ENCODE measurements at regions not wholly inside any gene's neighbourhood (a gene's known extent, or its start where the extent isn't known, plus 50 kb on each side); places are given as distances from the start of the nearest gene placed in this dataset.

DNA sequence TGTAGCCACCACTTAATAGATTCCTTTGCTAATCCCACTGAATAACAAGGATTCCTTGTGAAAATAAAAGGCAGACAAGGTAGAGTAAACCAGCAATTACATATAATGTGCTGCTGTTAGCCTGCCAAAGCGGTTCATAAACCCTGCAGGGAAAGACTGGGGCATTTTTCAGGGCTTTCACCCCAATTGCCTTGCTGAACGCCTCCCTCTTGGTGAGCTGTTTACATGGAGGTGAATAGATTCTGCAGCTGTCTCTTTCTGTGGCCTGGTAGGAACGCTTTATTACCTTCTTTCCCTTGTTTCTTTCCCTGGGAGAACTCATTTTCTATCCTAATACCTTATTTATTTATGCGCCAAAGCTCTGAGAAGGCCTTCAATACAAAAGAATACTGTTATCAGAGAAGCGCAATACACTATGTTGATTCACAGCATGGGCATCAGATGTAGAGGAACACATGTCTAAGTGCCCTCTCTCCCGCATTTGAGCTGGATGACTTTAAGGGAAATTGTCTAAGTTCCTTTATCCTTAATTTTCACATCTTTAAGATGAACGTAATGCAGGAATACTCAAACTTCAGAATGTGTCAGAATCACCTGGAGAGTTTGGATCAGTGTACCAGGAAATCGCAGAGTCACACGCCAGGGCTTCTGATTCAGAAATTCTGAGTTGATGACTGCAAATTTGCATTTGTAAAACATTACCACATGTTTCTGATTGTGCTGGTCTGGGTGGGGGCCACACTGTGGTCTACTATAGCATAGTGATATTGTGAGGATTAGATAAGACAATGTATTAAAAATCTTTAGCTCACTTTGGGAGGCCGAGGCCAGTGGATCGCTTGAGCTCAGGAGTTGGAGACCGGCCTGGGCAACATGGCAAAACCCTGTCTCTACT lies 1203.8 kb downstream of the SORCS3 start:
- H3K27ac Mint-ChIP-seq, result no peak overlapping the region
- CTCF ChIA-PET, result no interaction called here

DNA sequence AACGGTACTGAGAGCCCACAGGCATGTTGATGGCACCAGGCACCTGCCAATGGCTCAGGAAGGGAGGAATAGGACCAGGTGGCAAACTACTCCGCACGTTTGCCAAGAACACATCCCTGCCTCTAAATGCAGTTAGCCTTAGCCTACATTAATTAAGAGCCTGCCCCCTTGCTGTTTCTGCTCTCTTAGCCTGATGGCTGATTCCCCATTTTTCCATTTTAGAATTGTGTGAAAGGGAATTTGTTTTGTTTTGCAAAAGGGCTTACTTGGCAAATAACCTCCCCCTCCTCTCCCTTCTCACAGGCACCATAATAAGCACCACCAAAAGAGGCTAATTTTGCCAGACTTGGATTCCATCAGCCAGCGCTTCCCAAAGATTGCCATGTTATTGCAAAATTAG lies 1203.2 kb downstream of the SORCS3 start:
- Histone ChIP-seq H3K27me3 (ENCODE audit: control insufficient read depth in 1 of 2, insufficient read depth in 2 of 2, low read length in 2 of 2) (no peaks in the 10 kb centered on the region), H3K36me3 (ENCODE audit: insufficient read depth, low read length) (no peaks in the 10 kb centered on the region), H3K4me3 (ENCODE audit: low read length) (no peak overlapping the region), H3K4me1 (ENCODE audit: insufficient read depth, low read length) (peaks cover 5% of the 10 kb centered on the region), H3K9me3 (ENCODE audit: control insufficient read depth in 1 of 2, insufficient read depth in 1 of 2, low read length in 2 of 2) (peaks cover 0 to 2% of the 10 kb centered on the region in 2 experiments), H3K27ac (ENCODE audit: low read depth in 1 of 2, low read length in 2 of 2) (no peak overlapping the region)
- H3K9me3 Mint-ChIP-seq, result peaks cover 5% of the 10 kb centered on the region
- peaks cover 31% of the 10 kb centered on the region for H3K4me1 Mint-ChIP-seq (ENCODE audit: low read depth)
- H3K36me3 Mint-ChIP-seq (ENCODE audit: low read depth), result no peaks in the 10 kb centered on the region
- CTCF ChIA-PET, result no interaction called here
- H3K27ac Mint-ChIP-seq, result no peak overlapping the region
- ATAC-seq (ENCODE audit: poor library complexity) (no peak), DNase-seq (no peak)
- no peaks in the 10 kb centered on the region for H3K27me3 Mint-ChIP-seq
- TF ChIP-seq, protein P1, sequence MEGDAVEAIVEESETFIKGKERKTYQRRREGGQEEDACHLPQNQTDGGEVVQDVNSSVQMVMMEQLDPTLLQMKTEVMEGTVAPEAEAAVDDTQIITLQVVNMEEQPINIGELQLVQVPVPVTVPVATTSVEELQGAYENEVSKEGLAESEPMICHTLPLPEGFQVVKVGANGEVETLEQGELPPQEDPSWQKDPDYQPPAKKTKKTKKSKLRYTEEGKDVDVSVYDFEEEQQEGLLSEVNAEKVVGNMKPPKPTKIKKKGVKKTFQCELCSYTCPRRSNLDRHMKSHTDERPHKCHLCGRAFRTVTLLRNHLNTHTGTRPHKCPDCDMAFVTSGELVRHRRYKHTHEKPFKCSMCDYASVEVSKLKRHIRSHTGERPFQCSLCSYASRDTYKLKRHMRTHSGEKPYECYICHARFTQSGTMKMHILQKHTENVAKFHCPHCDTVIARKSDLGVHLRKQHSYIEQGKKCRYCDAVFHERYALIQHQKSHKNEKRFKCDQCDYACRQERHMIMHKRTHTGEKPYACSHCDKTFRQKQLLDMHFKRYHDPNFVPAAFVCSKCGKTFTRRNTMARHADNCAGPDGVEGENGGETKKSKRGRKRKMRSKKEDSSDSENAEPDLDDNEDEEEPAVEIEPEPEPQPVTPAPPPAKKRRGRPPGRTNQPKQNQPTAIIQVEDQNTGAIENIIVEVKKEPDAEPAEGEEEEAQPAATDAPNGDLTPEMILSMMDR (IDR thresholded peaks at IDR 0.05), result no peak
- no peak overlapping the region for H3K4me3 Mint-ChIP-seq
- intact Hi-C loops (cut with DNase I, micrococcal nuclease), result no loop called here
- POLR2A ChIA-PET, result no interaction called here

More for the DNA sequence above, 1203.8 kb downstream of the SORCS3 start:
- Histone ChIP-seq H3K27ac (ENCODE audit: low read depth in 1 of 2, low read length in 2 of 2) (no peak overlapping the region), H3K27me3 (ENCODE audit: control insufficient read depth in 1 of 2, insufficient read depth in 2 of 2, low read length in 2 of 2) (no peaks in the 10 kb centered on the region), H3K36me3 (ENCODE audit: insufficient read depth, low read length) (no peaks in the 10 kb centered on the region), H3K4me1 (ENCODE audit: insufficient read depth, low read length) (peaks cover 5% of the 10 kb centered on the region), H3K9me3 (ENCODE audit: control insufficient read depth in 1 of 2, insufficient read depth in 1 of 2, low read length in 2 of 2) (peaks cover 0 to 7% of the 10 kb centered on the region in 2 experiments), H3K4me3 (ENCODE audit: low read length) (no peak overlapping the region)
- Mint-ChIP-seq H3K4me3 (no peak overlapping the region), H3K27me3 (no peaks in the 10 kb centered on the region), H3K9me3 (peaks cover 5% of the 10 kb centered on the region), H3K4me1 (ENCODE audit: low read depth) (peaks cover 30% of the 10 kb centered on the region), H3K36me3 (ENCODE audit: low read depth) (no peaks in the 10 kb centered on the region)
- intact Hi-C loops (cut with DNase I, micrococcal nuclease), result no loop called here
- DNase-seq, result no peak
- no peak for ATAC-seq (ENCODE audit: poor library complexity)
- TF ChIP-seq, protein P1 (IDR thresholded peaks at IDR 0.05), result no peak
- POLR2A ChIA-PET, result no interaction called here

DNA sequence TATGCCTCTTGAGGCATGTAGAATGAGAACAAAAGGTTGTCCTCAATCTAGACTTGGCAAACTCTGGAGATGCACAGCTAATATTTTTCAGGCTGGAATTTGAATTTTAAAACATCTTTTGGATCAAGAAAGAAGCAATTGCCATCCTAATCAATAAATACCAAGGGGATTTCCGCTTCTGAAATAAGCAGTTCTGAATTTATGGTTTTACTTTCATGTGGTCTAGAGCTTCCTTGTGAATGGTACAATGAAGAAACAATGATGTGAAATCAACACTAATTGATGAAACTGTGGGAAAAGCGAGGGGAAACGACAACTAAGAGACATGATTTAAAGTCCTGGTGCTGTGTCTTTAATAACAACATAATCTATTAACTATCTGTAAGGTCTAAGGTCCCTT lies 1202.7 kb downstream of the SORCS3 start:
- intact Hi-C loops (cut with DNase I, micrococcal nuclease), result no loop called here
- DNase-seq, result peak in 3 of 14 experiments; percentile 7 to 19 (median 14)
- POLR2A ChIA-PET, result no interaction called here
- H3K4me1 Mint-ChIP-seq (ENCODE audit: low read depth), result peaks cover 31% of the 10 kb centered on the region
- no peaks in the 10 kb centered on the region for H3K36me3 Mint-ChIP-seq (ENCODE audit: low read depth)
- ATAC-seq (ENCODE audit: poor library complexity), result no peak
- H3K27ac Mint-ChIP-seq, result no peak overlapping the region
- H3K27me3 Mint-ChIP-seq, result no peaks in the 10 kb centered on the region
- CTCF ChIA-PET, result no interaction called here
- Histone ChIP-seq H3K27ac (ENCODE audit: low read depth in 1 of 2, low read length in 2 of 2) (no peak overlapping the region), H3K27me3 (ENCODE audit: control insufficient read depth in 1 of 2, insufficient read depth in 2 of 2, low read length in 2 of 2) (no peaks in the 10 kb centered on the region), H3K4me1 (ENCODE audit: insufficient read depth, low read length) (peaks cover 5% of the 10 kb centered on the region), H3K36me3 (ENCODE audit: insufficient read depth, low read length) (no peaks in the 10 kb centered on the region), H3K9me3 (ENCODE audit: control insufficient read depth in 1 of 2, insufficient read depth in 1 of 2, low read length in 2 of 2) (no peaks in the 10 kb centered on the region), H3K4me3 (ENCODE audit: low read length) (no peak overlapping the region)
- peaks cover 5% of the 10 kb centered on the region for H3K9me3 Mint-ChIP-seq
- no peak overlapping the region for H3K4me3 Mint-ChIP-seq
- TF ChIP-seq, protein P1 (IDR thresholded peaks at IDR 0.05), result no peak
